IPS-20b (cell line): ENCODE measurements at regions not wholly inside any gene's neighbourhood (a gene's known extent, or its start where the extent isn't known, plus 50 kb on each side); places are given as distances from the start of the nearest gene placed in this dataset.

Experiments
- H3K27ac ChIP-seq: one replicate; pipeline ENCODE4 v1.5.1; 2013; ENCODE audit warnings: low read length
- H3K27me3 ChIP-seq: 2 replicates; pipeline ENCODE4 v1.6.1; 2013; ENCODE audit warnings: mild to moderate bottlenecking, low read length, inconsistent platforms; ENCODE audit not compliant: insufficient read depth
- H3K36me3 ChIP-seq: 2 replicates; pipeline ENCODE4 v1.6.1; 2013; ENCODE audit warnings: low read depth, mild to moderate bottlenecking, inconsistent platforms, low read length, moderate library complexity; ENCODE audit not compliant: insufficient read depth
- H3K4me1 ChIP-seq: 2 replicates; pipeline ENCODE4 v1.6.1; 2013; ENCODE audit warnings: mild to moderate bottlenecking, control low read depth, inconsistent platforms, low read length, moderate library complexity; ENCODE audit not compliant: insufficient read depth
- H3K4me3 ChIP-seq: 2 replicates; pipeline ENCODE4 v1.5.1; 2013; ENCODE audit warnings: mild to moderate bottlenecking, low read length, inconsistent platforms
- H3K9ac ChIP-seq: 2 replicates; pipeline ENCODE4 v1.6.1; 2013; ENCODE audit warnings: low read depth, mild to moderate bottlenecking, inconsistent platforms, low read length, moderate library complexity
- H3K9me3 ChIP-seq: 2 replicates; pipeline ENCODE4 v1.6.1; 2013; ENCODE audit warnings: mild to moderate bottlenecking, low read depth, low read length, inconsistent platforms; ENCODE audit not compliant: insufficient read depth

DNA sequence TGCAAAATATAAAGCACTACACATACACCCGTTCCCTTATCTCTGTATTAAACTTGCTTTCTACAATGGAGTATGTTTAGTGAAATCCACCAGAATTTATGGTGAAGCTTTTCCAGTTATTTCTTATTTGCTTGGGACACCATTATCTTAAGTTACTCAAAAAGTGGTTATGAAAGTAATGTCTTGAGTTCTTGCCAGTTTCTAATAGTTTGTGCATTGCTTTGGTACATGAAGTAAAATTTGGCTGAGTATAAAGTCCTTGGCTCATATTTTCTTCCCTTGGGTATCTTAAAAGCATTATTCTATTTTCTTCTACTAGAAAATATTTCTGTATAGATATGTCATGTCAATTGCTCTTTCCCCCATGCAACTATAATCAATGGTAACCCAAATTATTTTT, 85.2 kb downstream of the POLR1F start:
- no peak overlapping the region for H3K9ac ChIP-seq
- H3K4me1 ChIP-seq: no peaks in the 10 kb centered on the region
- no peaks in the 10 kb centered on the region for H3K27me3 ChIP-seq
- no peak overlapping the region for H3K4me3 ChIP-seq
- H3K36me3 ChIP-seq: no peaks in the 10 kb centered on the region
- no peak overlapping the region for H3K27ac ChIP-seq
- H3K9me3 ChIP-seq: no peaks in the 10 kb centered on the region

DNA sequence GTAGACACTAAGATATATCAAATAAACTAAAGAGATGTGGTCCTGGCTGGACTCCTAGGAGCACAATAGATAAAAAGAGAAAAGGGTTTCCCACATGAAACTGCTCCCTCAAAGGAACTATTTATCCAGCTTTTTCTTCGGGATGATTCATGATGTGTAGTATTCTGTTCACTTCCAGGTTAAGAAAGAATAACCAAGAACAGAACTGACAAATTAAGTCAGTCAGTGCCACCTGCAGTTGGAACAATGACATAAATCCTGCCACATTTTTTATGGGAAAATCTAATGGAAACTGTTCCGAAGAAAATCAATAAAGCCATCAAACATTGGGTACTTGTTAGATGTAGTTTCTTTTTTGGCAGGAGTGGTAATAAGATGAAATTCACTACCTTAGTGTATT, 87.1 kb downstream of the POLR1F start:
- Histone ChIP-seq H3K4me3 (no peak overlapping the region), H3K4me1 (no peaks in the 10 kb centered on the region), H3K36me3 (no peaks in the 10 kb centered on the region), H3K9me3 (no peaks in the 10 kb centered on the region), H3K9ac (no peak overlapping the region), H3K27me3 (no peaks in the 10 kb centered on the region), H3K27ac (no peak overlapping the region)

DNA sequence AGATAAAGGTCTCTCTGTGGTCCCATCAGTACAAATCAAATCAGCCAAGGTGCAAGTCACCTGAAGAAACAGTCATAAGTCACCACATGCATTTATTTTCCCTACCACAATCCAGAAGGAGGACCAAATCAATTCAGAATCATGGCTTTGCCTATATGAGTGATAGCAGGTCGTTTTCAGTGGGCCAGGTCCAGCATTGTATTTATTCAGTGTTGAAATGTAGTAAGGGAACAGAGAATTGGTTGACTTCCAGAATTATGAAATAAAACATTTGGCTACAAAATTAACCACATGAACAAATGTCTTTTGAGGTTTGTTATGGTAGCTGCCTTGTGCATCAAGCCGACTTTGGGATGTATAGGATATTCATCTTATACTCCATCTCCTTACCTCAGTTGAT, 88.4 kb downstream of the POLR1F start:
- Histone ChIP-seq H3K36me3 (no peaks in the 10 kb centered on the region), H3K27me3 (no peaks in the 10 kb centered on the region), H3K27ac (no peak overlapping the region), H3K9ac (no peak overlapping the region), H3K4me3 (no peak overlapping the region), H3K9me3 (no peaks in the 10 kb centered on the region), H3K4me1 (no peaks in the 10 kb centered on the region)

DNA sequence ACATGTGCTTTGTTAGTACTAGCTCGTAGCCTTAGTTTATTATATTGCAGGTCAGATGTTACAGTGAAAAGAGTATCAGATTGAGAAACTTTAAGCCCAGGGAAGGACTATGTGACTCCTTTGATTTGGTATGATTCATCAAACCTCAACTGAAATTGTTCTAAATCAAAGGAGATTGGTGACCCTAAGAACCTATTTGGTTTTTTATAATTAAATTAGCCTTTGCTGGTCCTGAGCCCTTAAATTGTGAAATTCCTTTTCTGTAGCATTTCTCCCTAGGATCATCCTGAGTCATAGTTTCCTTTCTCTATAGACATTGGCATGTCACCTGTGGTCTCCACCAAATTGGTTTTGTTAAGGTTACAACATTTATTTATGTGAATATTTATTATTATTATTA, 89.7 kb downstream of the POLR1F start:
- Histone ChIP-seq H3K4me1 (no peaks in the 10 kb centered on the region), H3K9me3 (no peaks in the 10 kb centered on the region), H3K9ac (no peak overlapping the region), H3K27me3 (no peaks in the 10 kb centered on the region), H3K4me3 (no peak overlapping the region), H3K36me3 (no peaks in the 10 kb centered on the region), H3K27ac (no peak overlapping the region)

DNA sequence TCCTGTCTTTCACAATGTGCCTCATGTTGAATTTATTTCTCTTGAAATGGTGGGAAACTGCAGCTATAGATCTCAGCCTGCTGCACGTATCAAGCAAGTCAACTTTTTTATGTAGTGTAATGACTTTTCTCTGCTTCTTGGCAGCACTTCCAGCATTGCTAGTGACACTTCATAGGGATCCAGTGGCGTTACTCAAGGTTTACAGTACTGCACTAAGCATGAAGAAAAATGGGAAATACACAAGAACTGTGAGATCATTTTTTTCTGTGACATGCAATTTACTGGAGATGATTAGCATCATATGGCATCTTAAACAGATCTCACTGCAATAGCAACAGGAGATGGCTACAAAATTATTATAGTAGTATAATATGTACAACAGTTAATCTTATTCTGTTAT, 90.9 kb downstream of the POLR1F start:
- H3K9ac ChIP-seq: no peak overlapping the region
- no peak overlapping the region for H3K27ac ChIP-seq
- H3K4me1 ChIP-seq: no peaks in the 10 kb centered on the region
- H3K4me3 ChIP-seq: no peak overlapping the region
- no peaks in the 10 kb centered on the region for H3K27me3 ChIP-seq
- H3K9me3 ChIP-seq: no peaks in the 10 kb centered on the region
- H3K36me3 ChIP-seq: no peaks in the 10 kb centered on the region

DNA sequence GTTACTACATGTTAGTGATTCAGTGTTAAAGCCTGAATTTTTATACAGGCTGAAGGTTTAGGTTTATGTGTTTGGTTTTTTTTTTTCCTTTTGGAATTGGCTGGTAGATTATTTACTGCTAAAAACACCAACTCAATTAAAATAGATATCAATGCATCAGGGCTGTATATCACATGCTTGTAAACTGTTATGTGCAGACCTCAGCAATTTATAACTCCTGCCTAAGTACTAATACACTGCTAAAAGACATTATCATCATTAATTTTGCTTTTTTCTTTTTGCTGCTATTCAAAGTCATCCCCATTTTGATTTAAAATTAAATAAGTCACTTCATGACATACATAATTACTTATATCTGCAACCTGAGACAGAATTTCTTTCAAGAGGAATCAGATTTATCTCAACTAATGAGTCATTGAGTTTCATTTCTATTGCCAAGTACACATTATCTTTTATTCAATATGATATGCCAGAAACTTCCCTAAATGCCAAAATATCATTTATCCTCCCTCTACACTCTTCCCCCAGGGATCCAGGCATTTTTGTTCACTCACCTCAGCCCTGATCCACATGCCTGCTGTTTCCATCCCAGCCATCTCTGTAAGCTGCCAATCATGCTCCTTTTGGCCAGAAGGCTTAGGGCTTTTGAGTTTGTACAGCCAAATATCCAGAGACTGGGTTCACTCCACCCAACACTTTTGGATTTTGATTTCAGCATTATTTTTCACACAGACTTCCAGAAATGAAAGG, 98.5 kb downstream of the POLR1F start:
- Histone ChIP-seq H3K9ac (no peak overlapping the region), H3K4me3 (no peak overlapping the region), H3K9me3 (no peaks in the 10 kb centered on the region; the same call in 1 of the 2 replicates), H3K27ac (no peak overlapping the region), H3K36me3 (no peaks in the 10 kb centered on the region), H3K4me1 (no peaks in the 10 kb centered on the region), H3K27me3 (no peaks in the 10 kb centered on the region)

DNA sequence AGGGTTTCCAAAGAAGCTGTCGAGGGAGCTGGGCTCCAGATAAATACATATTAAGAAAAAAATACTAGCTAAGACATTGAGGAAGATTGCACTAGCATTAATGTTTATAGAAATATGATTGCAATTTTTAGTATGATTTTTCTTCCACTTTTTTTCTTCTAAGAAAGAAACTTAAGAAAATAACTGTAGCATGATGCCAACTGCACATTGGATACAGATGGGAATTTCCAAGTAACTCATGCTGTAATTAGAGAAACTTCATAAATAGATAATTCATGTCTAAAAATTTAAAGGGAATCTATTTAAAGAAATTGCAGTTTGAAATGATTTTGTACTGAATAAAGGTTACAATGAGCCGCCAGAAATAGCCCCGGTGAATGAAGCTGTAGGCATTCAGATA, 119.4 kb downstream of the POLR1F start:
- Histone ChIP-seq H3K4me3 (no peak overlapping the region), H3K9me3 (no peaks in the 10 kb centered on the region), H3K27me3 (no peaks in the 10 kb centered on the region), H3K27ac (no peak overlapping the region), H3K36me3 (no peaks in the 10 kb centered on the region), H3K9ac (no peak overlapping the region), H3K4me1 (no peaks in the 10 kb centered on the region)

DNA sequence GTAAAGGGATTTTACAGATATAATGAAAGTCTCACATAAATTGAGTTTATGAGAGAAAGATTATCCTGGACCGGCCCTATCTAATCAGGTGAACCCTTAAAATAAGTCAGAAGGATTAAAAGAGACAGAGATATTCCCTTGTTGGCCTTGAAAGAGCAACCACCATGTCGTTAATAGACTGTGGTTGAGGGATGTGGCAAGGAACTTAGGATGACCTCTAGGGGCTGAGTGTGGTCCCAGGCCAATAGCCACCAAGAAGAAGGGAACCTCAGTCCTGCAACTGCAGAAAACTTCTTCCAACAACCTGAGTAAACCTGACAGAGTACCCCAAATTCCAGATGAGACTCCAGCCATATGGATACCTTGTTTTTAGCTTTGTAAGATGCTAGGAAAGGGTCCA, 121.5 kb downstream of the POLR1F start:
- H3K9me3 ChIP-seq: no peaks in the 10 kb centered on the region
- no peak overlapping the region for H3K4me3 ChIP-seq
- H3K4me1 ChIP-seq: no peaks in the 10 kb centered on the region
- H3K36me3 ChIP-seq: no peaks in the 10 kb centered on the region
- H3K9ac ChIP-seq: no peak overlapping the region
- no peaks in the 10 kb centered on the region for H3K27me3 ChIP-seq
- H3K27ac ChIP-seq: no peak overlapping the region

DNA sequence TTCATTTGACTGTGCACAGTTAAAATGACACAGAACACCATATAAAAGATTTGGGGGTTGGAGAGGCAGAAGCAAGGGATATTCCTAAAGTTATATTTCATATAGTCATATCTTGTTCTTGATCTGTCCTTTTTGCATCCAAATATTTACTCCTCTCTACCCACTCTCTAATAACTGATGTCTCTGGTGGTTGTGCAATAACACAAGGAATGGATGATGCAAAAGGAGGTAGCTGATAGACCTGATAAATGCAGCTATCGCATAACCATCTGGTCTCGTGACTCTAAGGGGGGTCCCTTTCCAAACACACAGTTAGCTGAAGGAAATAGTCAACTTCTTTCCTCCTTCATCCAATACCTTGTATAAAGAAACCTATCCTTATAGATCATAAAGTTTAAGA, 123.1 kb downstream of the POLR1F start:
- Histone ChIP-seq H3K4me3 (no peak overlapping the region), H3K4me1 (no peaks in the 10 kb centered on the region), H3K9ac (no peak overlapping the region), H3K27me3 (no peaks in the 10 kb centered on the region), H3K9me3 (no peaks in the 10 kb centered on the region), H3K27ac (no peak overlapping the region), H3K36me3 (no peaks in the 10 kb centered on the region)

DNA sequence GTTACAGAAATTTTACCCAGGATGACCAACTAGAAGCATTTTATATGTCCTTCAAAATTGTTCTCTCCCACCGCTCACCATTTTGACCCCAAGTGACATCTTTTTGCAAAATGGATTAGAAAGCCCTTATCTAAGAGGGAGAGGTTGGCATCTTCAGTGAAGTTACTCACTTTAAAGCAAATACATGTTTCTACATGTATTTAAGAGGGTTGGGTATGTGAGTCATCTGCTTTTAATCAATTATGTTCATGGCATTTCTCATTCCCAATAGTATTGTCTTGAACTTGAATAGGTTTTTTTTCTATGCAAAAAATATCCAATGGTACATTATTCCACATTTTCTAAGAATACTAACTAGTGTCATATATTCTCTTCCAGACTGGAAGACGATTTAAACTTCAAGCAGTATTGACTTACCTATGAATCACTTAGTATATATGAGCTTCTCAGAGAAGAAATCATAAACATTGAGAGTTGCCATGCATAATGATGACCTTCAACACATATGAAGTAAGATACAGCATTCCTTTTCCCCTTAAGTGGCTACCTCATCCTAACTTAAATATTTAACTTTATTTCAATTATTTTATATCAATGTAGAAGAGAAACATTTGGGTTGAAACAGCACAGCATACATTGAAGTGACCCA, 132.8 kb downstream of the POLR1F start:
- Histone ChIP-seq H3K36me3 (no peaks in the 10 kb centered on the region), H3K27ac (no peak overlapping the region)

DNA sequence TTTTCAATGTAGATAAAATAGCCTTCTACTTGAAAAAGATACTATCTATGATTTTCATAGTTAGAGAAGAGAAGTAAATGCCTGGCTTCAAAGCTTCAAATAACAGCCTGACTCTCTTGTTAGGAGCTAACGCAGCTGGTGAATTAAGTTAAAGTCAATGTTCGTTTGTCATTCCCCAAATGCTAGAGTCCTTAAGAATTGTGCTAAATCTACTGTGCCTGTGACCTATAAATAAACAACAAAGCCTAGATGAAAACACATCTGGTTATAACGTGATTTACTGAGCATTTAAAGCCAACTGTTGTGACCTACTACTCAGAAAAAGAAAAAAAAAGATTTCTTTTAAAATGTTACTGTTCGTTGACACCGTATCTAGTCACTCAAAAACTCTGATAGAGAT, 134.7 kb downstream of the POLR1F start:
- Histone ChIP-seq H3K9me3 (no peaks in the 10 kb centered on the region), H3K36me3 (no peaks in the 10 kb centered on the region)

More for the DNA sequence above, 132.8 kb downstream of the POLR1F start:
- Histone ChIP-seq H3K9ac (no peak overlapping the region), H3K4me3 (no peak overlapping the region), H3K27me3 (no peaks in the 10 kb centered on the region), H3K4me1 (no peaks in the 10 kb centered on the region), H3K9me3 (no peaks in the 10 kb centered on the region)

DNA sequence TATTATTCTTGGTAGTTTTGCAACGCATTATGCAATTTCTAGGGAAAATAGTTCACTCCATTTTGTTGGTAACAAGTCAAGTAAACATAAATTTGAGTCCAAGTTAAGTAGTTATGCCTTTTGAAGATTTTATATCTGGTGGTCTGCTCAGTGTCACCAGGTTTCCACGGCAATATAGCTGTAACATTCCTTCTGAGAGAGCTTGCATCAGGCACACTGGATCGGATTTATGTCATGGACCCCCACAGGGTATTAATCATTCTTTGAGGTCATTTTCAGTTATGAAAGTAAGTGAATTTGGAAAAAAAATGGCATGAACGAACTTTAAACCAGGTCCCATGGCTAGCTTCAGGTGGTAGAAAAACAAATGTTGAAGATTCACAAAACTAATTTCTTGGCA, 136.3 kb downstream of the POLR1F start:
- Histone ChIP-seq H3K9me3 (no peaks in the 10 kb centered on the region), H3K36me3 (no peaks in the 10 kb centered on the region), H3K27me3 (no peaks in the 10 kb centered on the region), H3K27ac (no peak overlapping the region), H3K4me1 (no peaks in the 10 kb centered on the region; the same call in 1 of the 2 replicates), H3K9ac (no peak overlapping the region), H3K4me3 (no peak overlapping the region)

More for the DNA sequence above, 134.7 kb downstream of the POLR1F start:
- Histone ChIP-seq H3K4me3 (no peak overlapping the region), H3K4me1 (no peaks in the 10 kb centered on the region; the same call in 1 of the 2 replicates), H3K27ac (no peak overlapping the region), H3K9ac (no peak overlapping the region), H3K27me3 (no peaks in the 10 kb centered on the region)
